Suprapubic skin (tissue), 3 donors: ENCODE measurements at regions not wholly inside any gene's neighbourhood (a gene's known extent, or its start where the extent isn't known, plus 50 kb on each side); places are given as distances from the start of the nearest gene placed in this dataset.

Source experiments
- CTCF ChIP-seq, 2 donors: fragments of 200-600 bp in 1 of 2; fragments of 450-650 bp in 1 of 2; sonication (generic) in 1 of 2; IDR thresholded peaks; one replicate each; pipeline ENCODE4 v1.5.1; 2016 to 2019; ENCODE audit warnings: antibody characterized with exemption in 2 of 2, mild to moderate bottlenecking in 1 of 2, moderate library complexity in 1 of 2
- POLR2A ChIP-seq, 2 donors: fragments of 450-650 bp; IDR thresholded peaks; one replicate each; pipeline ENCODE4 v1.6.1; 2017; ENCODE audit warnings: antibody characterized with exemption in 2 of 2, mild to moderate bottlenecking in 2 of 2, moderate library complexity in 2 of 2

GRCh38 chr13:106156468-106156867 is 379.0 kb downstream of the EFNB2 start:
- TF ChIP-seq CTCF (IDR thresholded peaks at IDR 0.05) = no peak
- TF ChIP-seq POLR2A (IDR thresholded peaks at IDR 0.05) = no peak
